BJ (cell line): ENCODE measurements at regions not wholly inside any gene's neighbourhood (a gene's known extent, or its start where the extent isn't known, plus 50 kb on each side); places are given as distances from the start of the nearest gene placed in this dataset.

ENCODE experiments used
- CTCF ChIA-PET: fragments of 350-600 bp; formaldehyde crosslinking; extraction: SDS; loops from one replicate; lab custom pipeline; 2021; ENCODE audit warnings: antibody characterized with exemption, inconsistent platforms; lab: Yijun Ruan, JAX
- POLR2A ChIA-PET: fragments of 300-600 bp; sonication (Branson Sonifier 250); formaldehyde crosslinking; extraction: SDS; loops from one replicate; lab custom pipeline; 2021; ENCODE audit warnings: antibody characterized with exemption; lab: Charles Lee
- DNase-seq: peaks from one replicate; pipeline ENCODE4 v3.0.0-alpha.2; 2011; ENCODE audit warnings: low read depth
- H3K27me3 ChIP-seq: 2 replicates; pipeline ENCODE4 v1.6.0; 2011; ENCODE audit warnings: low read length; ENCODE audit not compliant: control insufficient read depth, insufficient read depth
- H3K36me3 ChIP-seq: 2 replicates; pipeline ENCODE4 v1.5.1; 2011; ENCODE audit warnings: low read length; ENCODE audit not compliant: control insufficient read depth, insufficient read depth
- H3K4me3 ChIP-seq: 2 replicates; pipeline ENCODE4 v1.5.1; 2011; ENCODE audit warnings: low read depth, mild to moderate bottlenecking, control low read depth, low read length
- TF ChIP-seq, protein P1 (sequence below): IDR thresholded peaks from 2 replicates; pipeline ENCODE4 v1.5.1; 2011; ENCODE audit warnings: low read depth, mild to moderate bottlenecking, control low read depth, inconsistent platforms, low read length, moderate library complexity; ENCODE audit not compliant: insufficient read depth

DNA sequence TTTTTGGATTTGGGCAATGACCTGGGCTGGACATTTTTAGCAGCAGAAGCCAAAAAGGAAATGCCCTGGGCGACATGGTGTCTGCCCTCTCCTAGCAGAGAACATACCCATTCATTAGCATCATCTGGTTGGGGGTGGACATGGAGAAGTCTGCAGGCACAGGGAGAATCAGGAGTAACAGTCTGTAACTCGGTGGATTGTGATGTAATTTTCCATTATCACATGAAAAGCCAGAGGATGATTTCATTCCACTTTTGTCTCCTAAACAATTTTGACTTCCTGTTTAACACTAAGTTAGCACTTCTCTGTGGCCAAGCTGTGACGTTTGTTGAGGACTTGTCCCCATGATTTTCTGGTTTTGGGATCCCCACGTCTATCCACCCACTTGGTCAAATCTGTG lies 153.8 kb upstream of the HABP2 start:
- CTCF ChIA-PET = interaction anchor here (1.3 kb wide), 1 partner anchor 9 kb away, joined by 3 read pairs; no protein-coding TSS in a partner anchor
- TF ChIP-seq, protein P1, sequence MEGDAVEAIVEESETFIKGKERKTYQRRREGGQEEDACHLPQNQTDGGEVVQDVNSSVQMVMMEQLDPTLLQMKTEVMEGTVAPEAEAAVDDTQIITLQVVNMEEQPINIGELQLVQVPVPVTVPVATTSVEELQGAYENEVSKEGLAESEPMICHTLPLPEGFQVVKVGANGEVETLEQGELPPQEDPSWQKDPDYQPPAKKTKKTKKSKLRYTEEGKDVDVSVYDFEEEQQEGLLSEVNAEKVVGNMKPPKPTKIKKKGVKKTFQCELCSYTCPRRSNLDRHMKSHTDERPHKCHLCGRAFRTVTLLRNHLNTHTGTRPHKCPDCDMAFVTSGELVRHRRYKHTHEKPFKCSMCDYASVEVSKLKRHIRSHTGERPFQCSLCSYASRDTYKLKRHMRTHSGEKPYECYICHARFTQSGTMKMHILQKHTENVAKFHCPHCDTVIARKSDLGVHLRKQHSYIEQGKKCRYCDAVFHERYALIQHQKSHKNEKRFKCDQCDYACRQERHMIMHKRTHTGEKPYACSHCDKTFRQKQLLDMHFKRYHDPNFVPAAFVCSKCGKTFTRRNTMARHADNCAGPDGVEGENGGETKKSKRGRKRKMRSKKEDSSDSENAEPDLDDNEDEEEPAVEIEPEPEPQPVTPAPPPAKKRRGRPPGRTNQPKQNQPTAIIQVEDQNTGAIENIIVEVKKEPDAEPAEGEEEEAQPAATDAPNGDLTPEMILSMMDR = no peak
- POLR2A ChIA-PET = no interaction called here
- no peak for DNase-seq
- Histone ChIP-seq H3K4me3 (no peak overlapping the region), H3K36me3 (no peaks in the 10 kb centered on the region), H3K27me3 (no peaks in the 10 kb centered on the region; the same call in none of the 2 replicates)

DNA sequence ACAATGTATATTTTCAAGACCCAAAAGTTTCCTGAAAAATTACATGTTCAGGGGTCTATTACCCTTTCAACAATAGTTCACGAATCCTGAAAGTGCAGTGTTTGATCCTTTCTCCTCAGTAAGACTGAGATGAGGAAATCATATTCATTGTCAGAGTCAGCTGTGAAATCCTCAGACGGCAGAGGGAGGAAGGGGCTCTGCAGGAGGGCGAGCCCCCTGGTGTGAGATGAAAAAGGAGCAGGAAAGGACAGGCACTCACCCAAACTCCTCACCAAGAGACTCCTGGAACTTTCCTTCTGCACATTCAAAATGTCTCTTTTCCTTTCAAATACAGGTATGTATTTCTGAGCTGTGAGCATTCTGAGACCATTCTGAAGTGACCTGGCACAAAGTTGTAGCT lies 150.3 kb upstream of the HABP2 start:
- POLR2A ChIA-PET = no interaction called here
- CTCF ChIA-PET = interaction anchor here (1.6 kb wide), 1 partner anchor 35 kb away, joined by 4 read pairs; no protein-coding TSS in a partner anchor
- no peak for DNase-seq
- TF ChIP-seq, protein P1 = no peak
- Histone ChIP-seq H3K4me3 (no peak overlapping the region), H3K36me3 (no peaks in the 10 kb centered on the region), H3K27me3 (peaks cover 4% of the 10 kb centered on the region)

DNA sequence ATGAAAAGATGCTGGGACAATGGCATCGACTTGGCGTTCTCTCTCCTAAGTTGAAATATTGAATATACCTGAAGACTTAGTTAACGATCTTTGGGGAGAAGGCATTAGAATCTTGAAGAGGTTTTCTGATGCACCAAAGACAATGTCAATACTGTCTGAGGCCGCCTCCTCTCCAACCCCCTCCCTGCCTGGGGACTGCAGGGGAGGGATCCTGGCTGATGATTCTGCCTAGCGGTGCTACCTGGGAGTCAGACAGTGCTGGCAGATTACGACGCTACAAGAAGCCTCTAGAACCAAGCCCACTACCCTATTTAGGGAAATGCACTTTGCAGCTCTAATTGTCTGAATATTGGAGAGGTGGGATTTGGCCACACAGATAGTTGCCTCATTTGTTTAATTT lies 145.6 kb upstream of the HABP2 start:
- peaks cover 6% of the 10 kb centered on the region for H3K27me3 ChIP-seq
- ChIA-PET POLR2A (no interaction called here), CTCF (no interaction called here)
- DNase-seq = no peak
- H3K36me3 ChIP-seq = no peaks in the 10 kb centered on the region
- TF ChIP-seq, protein P1 = no peak
- no peak overlapping the region for H3K4me3 ChIP-seq

DNA sequence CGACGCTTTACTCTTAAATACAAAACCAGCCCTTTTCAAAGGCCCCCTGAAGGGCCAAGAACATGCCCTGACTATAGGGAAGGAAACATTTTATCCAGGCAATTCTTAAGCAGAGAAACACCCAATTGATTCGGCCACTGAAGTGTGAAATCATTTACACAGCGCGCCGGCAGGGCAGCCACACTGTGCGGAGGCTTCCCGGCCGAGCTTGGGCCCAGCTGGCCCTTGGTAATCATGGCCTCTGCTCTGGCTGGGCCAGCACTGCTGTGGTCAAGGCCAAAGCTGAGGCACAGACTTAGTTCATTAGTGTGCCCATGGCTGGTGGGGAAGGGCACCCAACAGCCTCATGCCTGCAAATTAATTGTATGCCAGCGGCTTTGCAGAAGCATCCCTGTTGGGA lies 143.7 kb upstream of the HABP2 start:
- no peak for DNase-seq
- peaks cover 6% of the 10 kb centered on the region for H3K27me3 ChIP-seq
- TF ChIP-seq, protein P1 = no peak
- ChIA-PET POLR2A (no interaction called here), CTCF (no interaction called here)
- no peak overlapping the region for H3K4me3 ChIP-seq
- no peaks in the 10 kb centered on the region for H3K36me3 ChIP-seq

DNA sequence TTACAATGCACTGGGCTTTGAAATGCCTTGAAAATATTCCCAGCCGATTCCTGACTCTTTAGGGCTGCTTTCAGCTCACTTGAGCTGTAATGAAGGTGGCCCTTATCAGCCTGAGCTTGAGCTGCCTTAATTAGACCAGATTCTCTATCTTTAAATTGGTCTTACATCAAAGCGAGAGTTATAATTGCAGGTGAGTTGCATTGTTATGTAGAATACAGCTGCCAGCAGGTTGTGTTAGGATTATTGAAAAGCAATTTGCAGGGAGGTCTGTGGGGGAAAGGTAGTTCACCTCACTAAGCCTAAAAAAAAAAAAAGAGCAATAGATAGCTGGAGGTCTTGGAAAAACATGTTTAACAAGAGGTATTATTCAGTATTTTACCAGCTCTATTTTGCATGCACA lies 142.2 kb upstream of the HABP2 start:
- TF ChIP-seq, protein P1 = no peak
- Histone ChIP-seq H3K36me3 (no peaks in the 10 kb centered on the region), H3K4me3 (no peak overlapping the region), H3K27me3 (peaks cover 6% of the 10 kb centered on the region)
- POLR2A ChIA-PET = no interaction called here
- no peak for DNase-seq
- CTCF ChIA-PET = no interaction called here
